ENCODE measurements at regions not wholly inside any gene's neighbourhood (a gene's known extent, or its start where the extent isn't known, plus 50 kb on each side); places are given as distances from the start of the nearest gene placed in this dataset.
A peak's percentile ranks its signal among the peaks of the same experiment; 100 is the strongest.

DNA sequence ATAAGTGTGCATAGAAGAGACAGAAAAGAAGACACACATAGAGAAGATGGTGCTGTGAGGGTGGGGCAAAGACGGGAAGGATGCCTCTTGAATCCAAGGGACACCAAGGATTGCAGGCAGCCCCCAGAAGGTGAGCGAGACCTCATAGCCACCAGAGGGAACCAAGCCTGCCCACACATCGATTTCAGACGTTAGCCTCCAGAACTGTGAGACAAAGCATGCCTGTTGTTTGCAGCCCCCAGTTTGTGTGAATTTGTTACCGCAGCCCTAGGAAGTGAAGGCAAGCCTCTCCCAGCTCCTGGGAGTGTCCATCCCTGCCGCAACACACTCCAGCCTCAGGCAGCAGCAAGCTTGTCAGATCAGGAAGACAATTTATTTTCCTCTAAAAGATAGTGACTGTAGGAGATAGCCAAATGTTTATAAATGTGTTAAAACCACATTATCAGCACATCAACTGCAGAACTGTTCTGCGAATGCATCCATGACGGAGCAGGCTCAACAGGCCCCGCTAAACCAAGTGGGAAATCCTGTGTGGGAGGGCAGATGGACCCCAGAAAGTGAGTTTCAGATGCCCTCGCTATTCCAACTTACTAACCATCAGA lies 543.3 kb downstream of the MATN1 start:
- TF ChIP-seq, protein P1, sequence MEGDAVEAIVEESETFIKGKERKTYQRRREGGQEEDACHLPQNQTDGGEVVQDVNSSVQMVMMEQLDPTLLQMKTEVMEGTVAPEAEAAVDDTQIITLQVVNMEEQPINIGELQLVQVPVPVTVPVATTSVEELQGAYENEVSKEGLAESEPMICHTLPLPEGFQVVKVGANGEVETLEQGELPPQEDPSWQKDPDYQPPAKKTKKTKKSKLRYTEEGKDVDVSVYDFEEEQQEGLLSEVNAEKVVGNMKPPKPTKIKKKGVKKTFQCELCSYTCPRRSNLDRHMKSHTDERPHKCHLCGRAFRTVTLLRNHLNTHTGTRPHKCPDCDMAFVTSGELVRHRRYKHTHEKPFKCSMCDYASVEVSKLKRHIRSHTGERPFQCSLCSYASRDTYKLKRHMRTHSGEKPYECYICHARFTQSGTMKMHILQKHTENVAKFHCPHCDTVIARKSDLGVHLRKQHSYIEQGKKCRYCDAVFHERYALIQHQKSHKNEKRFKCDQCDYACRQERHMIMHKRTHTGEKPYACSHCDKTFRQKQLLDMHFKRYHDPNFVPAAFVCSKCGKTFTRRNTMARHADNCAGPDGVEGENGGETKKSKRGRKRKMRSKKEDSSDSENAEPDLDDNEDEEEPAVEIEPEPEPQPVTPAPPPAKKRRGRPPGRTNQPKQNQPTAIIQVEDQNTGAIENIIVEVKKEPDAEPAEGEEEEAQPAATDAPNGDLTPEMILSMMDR (IDR thresholded peaks at IDR 0.05; ENCODE audit: control extremely low read depth, extremely low read depth): no peak
- H3K9ac ChIP-seq (ENCODE audit: insufficient read depth in 1 of 2, low read length in 2 of 2): no peak overlapping the region
- peaks cover 0 to 3% (median under 1%) of the 10 kb centered on the region in 4 donors for H3K9me3 ChIP-seq (ENCODE audit: control insufficient read depth in 4 of 4, insufficient read depth in 3 of 4, low read length in 3 of 4)
- ATAC-seq (ENCODE audit: insufficient read depth, low FRiP score) (no peak), DNase-seq (no peak)
- H3K4me3 ChIP-seq: no peak overlapping the region
- no peak overlapping the region for H3K27ac ChIP-seq (ENCODE audit: low read depth in 1 of 2, low read length in 1 of 2)
- H3K4me1 ChIP-seq (ENCODE audit: control insufficient read depth in 5 of 5, insufficient read depth in 5 of 5, low read length in 5 of 5): peaks cover 0 to 6% (median 0%) of the 10 kb centered on the region in 5 donors
- 66 to 67% methylated on average over 10 of the region's 10 CpGs for WGBS, 2 donors
- H3K27me3 ChIP-seq (ENCODE audit: control insufficient read depth in 3 of 3, insufficient read depth in 3 of 3, low read length in 2 of 3): peaks cover 0 to 20% (median 0%) of the 10 kb centered on the region in 3 donors
- no peaks in the 10 kb centered on the region for H3K36me3 ChIP-seq (ENCODE audit: control insufficient read depth in 4 of 4, insufficient read depth in 4 of 4, low read length in 4 of 4)

DNA sequence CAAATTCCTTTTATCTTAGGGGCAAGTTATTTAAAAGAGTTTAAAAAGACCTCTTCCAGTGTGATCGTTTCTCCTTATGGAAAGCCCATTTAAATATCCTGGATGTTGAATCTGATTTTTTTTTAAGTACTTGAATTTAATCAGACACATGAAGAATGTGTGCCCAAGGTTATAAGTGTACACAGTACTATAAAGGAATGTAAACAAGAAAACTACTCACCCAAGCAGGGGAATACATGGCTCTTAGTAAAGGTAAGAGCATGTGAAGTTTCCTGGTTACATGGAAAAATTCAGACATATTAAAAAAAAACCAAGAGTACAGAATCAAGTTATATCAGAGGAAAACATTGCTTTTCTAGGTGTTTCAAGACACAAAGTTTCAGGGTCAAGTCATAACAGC lies 546.9 kb downstream of the MATN1 start:
- TF ChIP-seq, protein P1 (IDR thresholded peaks at IDR 0.05; ENCODE audit: control extremely low read depth, extremely low read depth): no peak
- Histone ChIP-seq H3K4me3 (no peak overlapping the region), H3K27me3 (ENCODE audit: control insufficient read depth in 3 of 3, insufficient read depth in 3 of 3, low read length in 2 of 3) (peaks cover 0 to 20% (median 0%) of the 10 kb centered on the region in 3 donors), H3K9ac (ENCODE audit: insufficient read depth in 1 of 2, low read length in 2 of 2) (no peak overlapping the region), H3K4me1 (ENCODE audit: control insufficient read depth in 5 of 5, insufficient read depth in 5 of 5, low read length in 5 of 5) (no peaks in the 10 kb centered on the region), H3K36me3 (ENCODE audit: control insufficient read depth in 4 of 4, insufficient read depth in 4 of 4, low read length in 4 of 4) (no peaks in the 10 kb centered on the region), H3K27ac (ENCODE audit: low read depth in 1 of 2, low read length in 1 of 2) (no peak overlapping the region), H3K9me3 (ENCODE audit: control insufficient read depth in 4 of 4, insufficient read depth in 3 of 4, low read length in 3 of 4) (peaks cover 0 to 3% (median under 1%) of the 10 kb centered on the region in 4 donors)
- 40 to 73% methylated on average over 1 of the region's 1 CpG for WGBS, 2 donors
- peak in 1 of 3 donors; percentile 16 for DNase-seq
- no peak for ATAC-seq (ENCODE audit: insufficient read depth, low FRiP score)

DNA sequence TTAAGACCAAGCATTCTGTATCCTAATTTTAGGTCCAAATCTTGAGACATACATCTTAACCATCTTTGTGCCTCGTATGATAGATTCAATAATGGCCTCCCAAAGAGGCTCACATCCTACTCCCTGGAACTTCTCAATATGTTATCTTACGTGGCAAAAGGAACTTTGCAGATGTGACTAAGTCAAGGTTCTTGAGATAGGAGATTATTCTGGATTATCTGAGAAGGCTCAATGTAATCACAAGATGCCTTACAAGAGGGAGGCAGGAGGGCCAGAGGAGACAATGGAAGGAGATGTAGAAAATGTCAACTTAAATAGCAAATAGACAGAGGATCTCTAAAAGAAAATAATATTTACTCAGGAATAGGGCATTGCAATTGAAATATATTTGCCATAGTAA lies 548.9 kb downstream of the MATN1 start:
- H3K36me3 ChIP-seq (ENCODE audit: control insufficient read depth in 4 of 4, insufficient read depth in 4 of 4, low read length in 4 of 4): no peaks in the 10 kb centered on the region
- H3K27me3 ChIP-seq (ENCODE audit: control insufficient read depth in 3 of 3, insufficient read depth in 3 of 3, low read length in 2 of 3): peaks cover 0 to 7% (median 0%) of the 10 kb centered on the region in 3 donors
- TF ChIP-seq, protein P1 (IDR thresholded peaks at IDR 0.05; ENCODE audit: control extremely low read depth, extremely low read depth): no peak
- H3K4me3 ChIP-seq: no peak overlapping the region
- 62 to 86% methylated on average over 2 of the region's 2 CpGs for WGBS, 2 donors
- H3K9me3 ChIP-seq (ENCODE audit: control insufficient read depth in 4 of 4, insufficient read depth in 3 of 4, low read length in 3 of 4): peaks cover 0 to 3% (median under 1%) of the 10 kb centered on the region in 4 donors
- no peaks in the 10 kb centered on the region for H3K4me1 ChIP-seq (ENCODE audit: control insufficient read depth in 5 of 5, insufficient read depth in 5 of 5, low read length in 5 of 5)
- no peak overlapping the region for H3K9ac ChIP-seq (ENCODE audit: insufficient read depth in 1 of 2, low read length in 2 of 2)
- no peak overlapping the region for H3K27ac ChIP-seq (ENCODE audit: low read depth in 1 of 2, low read length in 1 of 2)
- no peak for ATAC-seq (ENCODE audit: insufficient read depth, low FRiP score)
- no peak for DNase-seq

DNA sequence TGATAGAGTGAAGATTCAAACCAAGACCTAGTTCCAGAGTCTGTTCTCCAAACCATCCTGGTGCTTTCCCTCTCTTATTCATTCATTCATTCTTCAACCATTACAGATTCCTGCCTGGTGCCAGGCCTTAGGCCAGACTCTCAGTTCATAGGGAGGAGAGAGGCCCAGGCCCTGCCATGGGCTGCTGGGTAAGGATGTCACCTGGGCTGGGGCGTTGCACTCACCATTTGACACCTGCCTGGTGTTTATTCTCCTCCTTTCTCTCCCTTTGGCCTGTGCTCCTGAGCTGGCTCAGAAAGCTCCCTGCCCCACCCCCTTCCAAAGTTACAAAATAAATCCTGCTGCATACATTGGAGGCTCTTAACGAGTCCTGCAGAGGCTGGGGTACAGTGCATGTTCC lies 549.8 kb downstream of the MATN1 start:
- Histone ChIP-seq H3K27me3 (ENCODE audit: control insufficient read depth in 3 of 3, insufficient read depth in 3 of 3, low read length in 2 of 3) (no peaks in the 10 kb centered on the region), H3K9ac (ENCODE audit: insufficient read depth in 1 of 2, low read length in 2 of 2) (no peak overlapping the region), H3K27ac (ENCODE audit: low read depth in 1 of 2, low read length in 1 of 2) (no peak overlapping the region), H3K4me3 (no peak overlapping the region), H3K36me3 (ENCODE audit: control insufficient read depth in 4 of 4, insufficient read depth in 4 of 4, low read length in 4 of 4) (no peaks in the 10 kb centered on the region), H3K9me3 (ENCODE audit: control insufficient read depth in 4 of 4, insufficient read depth in 3 of 4, low read length in 3 of 4) (peaks cover 0 to 3% (median 0%) of the 10 kb centered on the region in 4 donors), H3K4me1 (ENCODE audit: control insufficient read depth in 5 of 5, insufficient read depth in 5 of 5, low read length in 5 of 5) (no peaks in the 10 kb centered on the region)
- DNase-seq: no peak
- TF ChIP-seq, protein P1 (IDR thresholded peaks at IDR 0.05; ENCODE audit: control extremely low read depth, extremely low read depth): no peak
- WGBS, 2 donors: 38 to 41% methylated on average over 2 of the region's 2 CpGs
- no peak for ATAC-seq (ENCODE audit: insufficient read depth, low FRiP score)
